Panc1 (cell line): ENCODE measurements at regions not wholly inside any gene's neighbourhood (a gene's known extent, or its start where the extent isn't known, plus 50 kb on each side); places are given as distances from the start of the nearest gene placed in this dataset.

ENCODE experiments used
- ATAC-seq: fragments of 200-7000 bp; cut with Tn5 transposase; 2 replicates; pipeline ENCODE4 v1.9.1; 2020; ENCODE audit warnings: mild to moderate bottlenecking, moderate library complexity
- BruUV-seq: library from RNA; stranded (reverse); fragments of 400-500 nt; replicated peaks from 2 replicates; lab custom pipeline; 2021; lab: Mats Ljungman, UMichigan
- CTCF ChIA-PET: fragments of 300-600 bp; sonication (Branson Sonifier 250); formaldehyde crosslinking; loops from one replicate; lab custom pipeline; 2022; ENCODE audit warnings: antibody characterized with exemption; lab: Charles Lee
- POLR2A ChIA-PET: fragments of 300-600 bp; sonication (Branson Sonifier 250); formaldehyde crosslinking; loops from one replicate; lab custom pipeline; 2022; ENCODE audit warnings: antibody characterized with exemption; lab: Charles Lee
- DNase-seq: peaks from one replicate; pipeline ENCODE4 v3.0.0-alpha.2; 2010; ENCODE audit warnings: low read depth, low spot score
- H3K27ac ChIP-seq: 2 replicates; pipeline ENCODE4 v1.5.1; 2011; ENCODE audit warnings: mild to moderate bottlenecking, low read length, inconsistent platforms
- H3K27me3 ChIP-seq: fragments of 200-500 bp; sonication (Bioruptor generic); 2 replicates; pipeline ENCODE4 v1.6.0; 2014; ENCODE audit warnings: low read length, inconsistent platforms; ENCODE audit not compliant: control insufficient read depth, insufficient read depth
- H3K36me3 ChIP-seq: fragments of 200-500 bp; sonication (Bioruptor generic); 2 replicates; pipeline ENCODE4 v1.5.1; 2014; ENCODE audit warnings: inconsistent platforms, mild to moderate bottlenecking, low read length, moderate library complexity; ENCODE audit not compliant: control insufficient read depth, insufficient read depth
- H3K4me1 ChIP-seq: 2 replicates; pipeline ENCODE4 v1.5.1; 2011; ENCODE audit warnings: inconsistent platforms, mild to moderate bottlenecking, low read length, moderate library complexity; ENCODE audit not compliant: control insufficient read depth, insufficient read depth
- H3K4me3 ChIP-seq, 2 experiments: 2 replicates each; pipeline ENCODE4 v1.5.1; 2011 to 2012; ENCODE audit warnings: low read depth in 2 of 2, low read length in 2 of 2, mild to moderate bottlenecking in 2 of 2, inconsistent platforms in 1 of 2, moderate library complexity in 1 of 2
- H3K9me3 ChIP-seq: fragments of 200-500 bp; sonication (Bioruptor generic); 2 replicates; pipeline ENCODE4 v1.5.1; 2014; ENCODE audit warnings: low read depth, mild to moderate bottlenecking, inconsistent platforms, low read length, moderate library complexity; ENCODE audit not compliant: control insufficient read depth, insufficient read depth
- POLR2AphosphoS5 ChIP-seq: IDR thresholded peaks from 2 replicates; pipeline ENCODE4 v1.6.1; 2012; ENCODE audit warnings: mild to moderate bottlenecking, low read depth, low read length, moderate library complexity
- REST ChIP-seq, 2 experiments: IDR thresholded peaks; 2 replicates each; pipeline ENCODE4 v1.6.1; 2011 to 2012; ENCODE audit warnings: low read depth in 2 of 2, control low read depth in 1 of 2, low read length in 1 of 2, mild to moderate bottlenecking in 1 of 2, moderate library complexity in 1 of 2; ENCODE audit not compliant: insufficient read depth in 1 of 2
- SIN3A ChIP-seq: IDR thresholded peaks from 2 replicates; pipeline ENCODE4 v1.6.1; 2012; ENCODE audit warnings: low read depth, mild to moderate bottlenecking, low read length, moderate library complexity, borderline replicate concordance; ENCODE audit not compliant: insufficient read depth
- TCF7L2 ChIP-seq: IDR thresholded peaks from 2 replicates; pipeline ENCODE4 v1.6.1; 2011; ENCODE audit warnings: mild to moderate bottlenecking, low read depth, low read length, inconsistent platforms
- in situ Hi-C: cut with HindIII; loops from 2 replicates; pipeline ENCODE4 v1.10.0; 2016; ENCODE audit warnings: low sequenced_read_pairs, low pct_unique_long_range_greater_than_20kb
- intact Hi-C: fragments of 100-400 bp; cut with micrococcal nuclease; formaldehyde crosslinking; loops from one replicate; pipeline ENCODE4 v1.10.0; 2022; ENCODE audit not compliant: unreplicated experiment
- TF ChIP-seq, protein P1 (sequence below): fragments of 450-650 bp; IDR thresholded peaks from 2 replicates; pipeline ENCODE4 v1.5.1; 2017; ENCODE audit warnings: mild to moderate bottlenecking

GRCh38 chr3:167920747-167921146 lies 175.0 kb downstream of the GOLIM4 start:
- TF ChIP-seq SIN3A (no peak), POLR2AphosphoS5 (no peak), TCF7L2 (no peak), REST (IDR thresholded peaks at IDR 0.05; ENCODE audit: insufficient read depth in 1 of 2, low read depth in 2 of 2, low read length in 1 of 2) (no peak)
- TF ChIP-seq, protein P1, sequence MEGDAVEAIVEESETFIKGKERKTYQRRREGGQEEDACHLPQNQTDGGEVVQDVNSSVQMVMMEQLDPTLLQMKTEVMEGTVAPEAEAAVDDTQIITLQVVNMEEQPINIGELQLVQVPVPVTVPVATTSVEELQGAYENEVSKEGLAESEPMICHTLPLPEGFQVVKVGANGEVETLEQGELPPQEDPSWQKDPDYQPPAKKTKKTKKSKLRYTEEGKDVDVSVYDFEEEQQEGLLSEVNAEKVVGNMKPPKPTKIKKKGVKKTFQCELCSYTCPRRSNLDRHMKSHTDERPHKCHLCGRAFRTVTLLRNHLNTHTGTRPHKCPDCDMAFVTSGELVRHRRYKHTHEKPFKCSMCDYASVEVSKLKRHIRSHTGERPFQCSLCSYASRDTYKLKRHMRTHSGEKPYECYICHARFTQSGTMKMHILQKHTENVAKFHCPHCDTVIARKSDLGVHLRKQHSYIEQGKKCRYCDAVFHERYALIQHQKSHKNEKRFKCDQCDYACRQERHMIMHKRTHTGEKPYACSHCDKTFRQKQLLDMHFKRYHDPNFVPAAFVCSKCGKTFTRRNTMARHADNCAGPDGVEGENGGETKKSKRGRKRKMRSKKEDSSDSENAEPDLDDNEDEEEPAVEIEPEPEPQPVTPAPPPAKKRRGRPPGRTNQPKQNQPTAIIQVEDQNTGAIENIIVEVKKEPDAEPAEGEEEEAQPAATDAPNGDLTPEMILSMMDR = no peak
- POLR2A ChIA-PET = no interaction called here
- in situ Hi-C loops = no loop called here
- CTCF ChIA-PET = no interaction called here
- Histone ChIP-seq H3K4me1 (no peaks in the 10 kb centered on the region), H3K36me3 (no peaks in the 10 kb centered on the region), H3K27me3 (no peaks in the 10 kb centered on the region), H3K27ac (no peak overlapping the region), H3K4me3 (no peak overlapping the region), H3K9me3 (no peaks in the 10 kb centered on the region)
- intact Hi-C loops = no loop called here
- ATAC-seq (no peak), DNase-seq (no peak)
- no TSS peak for BruUV-seq

DNA sequence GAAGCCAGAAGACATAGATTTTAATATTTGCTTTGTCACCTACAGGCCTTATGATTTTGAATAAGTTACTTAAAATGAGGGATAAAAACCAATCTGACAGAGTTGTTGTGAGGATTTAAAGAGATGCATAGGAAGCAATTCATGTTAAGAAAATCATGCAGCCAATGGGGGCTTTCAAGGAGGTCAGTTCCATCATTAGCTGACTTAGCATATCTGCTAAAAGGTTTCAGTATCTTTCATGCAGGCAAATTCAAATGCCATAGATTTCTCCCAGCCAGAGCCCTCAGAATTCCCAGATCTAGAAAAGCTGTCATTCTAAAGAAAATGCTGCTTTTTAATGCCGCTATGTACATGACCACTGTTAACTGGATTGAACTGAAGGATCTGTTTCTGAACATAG lies 176.1 kb downstream of the GOLIM4 start:
- no TSS peak for BruUV-seq
- in situ Hi-C loops = no loop called here
- CTCF ChIA-PET = no interaction called here

More for the DNA sequence above, 176.1 kb downstream of the GOLIM4 start:
- intact Hi-C loops = no loop called here
- DNase-seq (no peak), ATAC-seq (no peak)
- Histone ChIP-seq H3K36me3 (no peaks in the 10 kb centered on the region), H3K9me3 (no peaks in the 10 kb centered on the region), H3K4me1 (no peaks in the 10 kb centered on the region), H3K27me3 (no peaks in the 10 kb centered on the region), H3K4me3 (no peak overlapping the region), H3K27ac (no peak overlapping the region)
- TF ChIP-seq SIN3A = no peak
- no peak for TF ChIP-seq TCF7L2
- no peak for TF ChIP-seq POLR2AphosphoS5
- no peak for TF ChIP-seq REST (IDR thresholded peaks at IDR 0.05; ENCODE audit: insufficient read depth in 1 of 2, low read depth in 2 of 2, low read length in 1 of 2)
- TF ChIP-seq, protein P1 = no peak
- POLR2A ChIA-PET = no interaction called here
